ENCODE measurements at regions not wholly inside any gene's neighbourhood (a gene's known extent, or its start where the extent isn't known, plus 50 kb on each side); places are given as distances from the start of the nearest gene placed in this dataset.
"Not testable (repeated sequence)": the region's sequence is repeated elsewhere in the genome, so short reads cannot be mapped to it uniquely, and the experiment has no call there.

DNA sequence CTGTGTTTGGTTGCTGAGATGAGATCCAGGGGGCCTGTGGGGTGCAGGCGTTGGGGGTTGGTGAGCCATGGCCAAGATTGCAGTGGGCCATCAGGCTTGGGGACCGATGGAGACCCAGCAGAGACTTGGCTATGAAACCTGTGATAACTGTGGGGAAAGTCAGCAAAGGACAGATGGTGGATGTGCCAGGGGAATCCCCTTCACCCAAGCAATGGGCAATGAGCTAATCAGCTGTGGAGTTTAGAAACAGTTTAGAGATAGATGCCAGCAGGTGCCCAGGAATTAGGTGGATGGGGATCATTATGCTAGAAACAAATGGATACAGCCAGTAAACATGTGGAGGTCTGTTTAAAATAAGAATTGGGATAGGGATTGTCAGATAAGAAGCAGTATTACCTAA, 151.4 kb upstream of the FERD3L start:
- DNase-seq (ENCODE audit: low spot score), result no peak

DNA sequence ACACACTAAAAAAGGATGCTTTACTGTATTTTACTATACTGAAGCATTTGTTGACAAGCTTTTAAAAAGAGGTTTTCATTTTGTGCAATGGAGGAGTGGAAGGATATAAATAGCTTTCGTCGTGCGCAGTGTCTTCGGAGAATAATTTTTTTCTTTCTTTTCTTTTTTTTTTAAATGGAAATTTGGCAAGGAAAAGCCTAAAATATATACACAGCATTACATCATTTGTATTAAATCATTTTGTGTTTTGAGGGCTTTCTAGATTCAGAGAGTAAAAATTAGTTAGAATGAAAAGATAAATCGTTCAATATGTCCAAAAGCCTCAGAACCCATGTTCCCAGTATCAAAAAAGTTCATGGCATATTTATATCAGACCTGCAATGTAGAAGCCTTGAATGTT, 150.2 kb upstream of the FERD3L start:
- DNase-seq (ENCODE audit: low spot score), result no peak

DNA sequence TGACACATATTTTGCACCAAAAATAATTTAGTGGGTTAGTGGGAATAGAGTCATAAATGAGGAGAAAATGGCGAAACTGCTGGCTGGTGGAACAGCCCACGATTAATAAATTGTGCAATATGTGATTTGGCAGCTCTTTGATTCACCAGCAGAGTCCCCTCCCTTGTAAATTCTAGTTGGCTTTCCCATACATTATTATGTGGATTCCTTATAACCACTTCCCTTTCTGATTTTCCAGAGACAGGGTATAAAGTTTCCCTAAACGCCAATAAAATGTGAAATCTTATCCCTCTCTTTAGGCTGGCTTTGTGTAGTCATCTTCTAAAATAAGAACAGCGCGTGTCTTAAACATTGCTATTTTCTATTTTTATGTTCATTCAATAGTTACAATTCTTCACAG, 149.4 kb upstream of the FERD3L start:
- DNase-seq (ENCODE audit: low spot score), result peak; percentile 11

DNA sequence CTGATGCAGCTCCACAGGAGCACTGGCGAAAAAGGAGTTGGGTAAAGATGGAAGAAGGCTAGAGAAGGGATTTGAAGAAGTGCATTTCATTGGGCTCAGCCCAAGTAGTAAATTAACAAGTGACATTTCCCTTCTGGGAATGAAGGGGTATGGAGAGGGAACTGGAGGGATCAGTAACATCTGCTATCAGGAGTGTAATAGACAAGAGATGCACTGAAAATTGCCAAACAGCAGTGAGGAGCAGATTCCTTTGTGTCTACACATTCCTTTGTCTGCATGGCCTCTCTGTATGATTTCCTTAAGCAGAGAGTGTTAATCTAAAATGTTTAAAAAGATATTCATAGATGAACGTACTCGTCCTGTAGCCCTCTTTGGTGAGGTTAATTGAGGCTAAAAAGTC, 148.2 kb upstream of the FERD3L start:
- peak; percentile 13 for DNase-seq (ENCODE audit: low spot score)

DNA sequence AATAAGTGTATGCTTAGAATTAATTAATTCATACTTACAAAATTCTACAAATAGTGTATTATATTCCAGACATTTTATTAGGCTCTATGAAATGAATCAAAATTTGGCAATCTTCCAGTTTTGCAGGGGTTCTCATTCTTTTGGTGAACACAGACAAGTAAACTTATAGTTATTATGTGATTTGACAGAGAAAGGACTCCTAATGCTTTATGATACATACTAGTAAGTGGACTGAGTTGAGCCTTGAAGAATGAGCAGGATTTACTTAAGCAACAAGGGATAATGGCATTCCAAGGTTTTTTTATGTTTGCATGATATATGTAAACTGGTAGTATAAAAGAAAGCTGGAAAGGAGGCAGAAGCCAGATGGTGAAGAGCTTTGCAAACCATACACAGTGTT, 145.7 kb upstream of the FERD3L start:
- no peak for DNase-seq (ENCODE audit: low spot score)

DNA sequence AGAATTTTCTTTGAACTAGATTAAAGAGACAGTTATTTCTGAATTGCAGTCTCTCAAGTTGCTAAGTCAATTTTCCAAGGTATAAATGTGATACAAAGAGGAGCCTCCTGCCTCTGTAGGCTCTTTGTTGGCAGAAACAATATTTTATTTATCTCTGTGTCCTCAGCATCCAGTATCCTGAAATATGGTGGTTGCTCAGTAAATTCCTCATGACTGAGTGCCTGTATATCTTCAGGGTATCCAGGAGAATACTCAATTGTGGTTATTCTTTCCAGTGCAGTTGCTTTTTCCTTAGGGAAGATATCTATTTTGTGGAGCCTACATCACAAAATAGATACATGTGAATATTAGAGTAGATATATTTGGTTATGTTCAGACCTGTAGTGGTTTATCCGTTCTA, 144.8 kb upstream of the FERD3L start:
- no peak for DNase-seq (ENCODE audit: low spot score)

DNA sequence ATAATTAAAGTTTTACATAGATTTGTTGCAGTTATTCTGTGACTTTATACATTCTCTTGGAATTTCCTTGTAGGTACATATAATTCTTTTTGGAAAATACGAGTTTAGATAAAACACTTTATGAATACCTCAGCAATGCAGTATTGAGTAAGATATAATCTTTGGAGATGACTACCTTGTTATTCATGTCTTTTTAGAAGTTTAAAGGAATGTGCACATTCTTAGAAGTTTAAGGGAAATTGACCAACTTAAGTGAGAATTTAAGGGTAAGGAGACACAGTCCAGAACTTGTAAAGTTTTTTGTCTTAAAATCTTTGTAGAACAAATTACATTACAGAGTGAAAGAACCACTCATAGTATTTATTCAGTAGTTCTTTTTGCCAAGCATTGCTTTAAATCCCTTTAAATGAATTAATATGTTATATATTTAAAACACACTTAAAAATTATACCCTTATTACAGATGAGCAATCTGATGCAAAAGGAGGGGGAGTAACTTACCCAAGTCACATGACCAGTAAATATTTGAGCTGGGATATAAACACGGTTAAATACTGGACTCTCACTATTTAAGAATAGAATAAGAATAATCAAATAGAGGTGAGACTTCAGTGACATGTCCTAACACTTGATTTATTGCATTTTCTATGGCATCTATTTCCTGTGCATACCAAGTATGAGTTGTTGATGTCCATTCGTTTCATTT, 139.5 kb upstream of the FERD3L start:
- peak; percentile 30 for DNase-seq (ENCODE audit: low spot score)

DNA sequence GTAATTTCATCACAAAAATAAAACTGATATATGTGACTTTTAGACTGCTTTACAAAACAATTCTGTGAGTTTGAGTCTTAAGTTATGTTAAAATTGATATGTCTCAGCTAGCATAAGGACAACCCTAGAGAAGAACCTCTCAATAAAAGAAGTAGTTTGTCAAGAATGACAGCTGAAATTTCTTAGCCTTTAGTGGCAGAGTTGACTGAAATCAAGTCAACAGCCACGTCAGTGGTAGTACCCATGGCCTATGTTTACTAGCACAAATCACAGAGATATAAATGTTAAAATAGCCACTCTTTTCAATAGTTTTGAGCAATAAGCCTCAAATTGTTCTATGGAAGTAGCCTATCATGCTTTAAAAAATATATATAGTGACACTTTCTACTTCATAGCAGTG, 138.9 kb upstream of the FERD3L start:
- no peak for DNase-seq (ENCODE audit: low spot score)

DNA sequence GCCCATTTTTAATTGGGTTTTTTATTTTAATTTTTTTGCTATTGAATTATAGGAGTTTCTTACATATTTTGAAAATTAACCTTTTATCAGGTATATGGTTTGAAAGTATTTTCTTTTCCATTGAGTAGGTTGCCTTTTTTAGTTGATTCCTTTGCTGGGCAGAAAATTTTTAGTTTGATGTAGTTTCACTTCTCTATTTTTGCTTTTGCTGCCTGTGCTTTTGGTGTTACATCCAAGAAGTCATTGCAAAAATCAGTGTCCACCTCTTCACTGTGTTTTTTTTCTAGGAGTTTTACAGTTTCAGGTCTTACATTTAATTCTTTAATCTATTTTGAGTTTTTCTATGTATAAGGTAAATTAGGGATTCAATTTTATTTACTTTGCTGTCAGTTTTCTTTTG, 129.8 kb upstream of the FERD3L start:
- no peak for DNase-seq (ENCODE audit: low spot score)

DNA sequence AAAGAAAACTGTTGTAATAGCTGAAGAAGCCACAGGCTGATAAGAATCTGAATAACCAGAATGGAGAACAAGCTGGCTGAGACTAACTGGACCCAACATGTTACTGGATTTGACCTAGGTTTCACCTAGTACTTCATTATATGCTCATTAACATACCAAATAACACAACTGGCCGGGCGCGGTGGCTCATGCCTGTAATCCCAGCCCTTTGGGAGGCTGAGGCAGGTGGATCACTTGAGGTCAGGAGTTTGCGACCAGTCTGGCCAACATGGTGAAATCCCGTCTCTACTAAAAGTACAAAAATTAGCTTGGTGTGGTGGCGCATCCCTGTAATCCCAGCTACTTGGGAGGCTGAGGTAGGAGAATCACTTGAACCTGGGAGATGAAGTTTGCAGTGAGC, 127.1 kb upstream of the FERD3L start:
- DNase-seq (ENCODE audit: low spot score), result not testable (repeated sequence)

DNA sequence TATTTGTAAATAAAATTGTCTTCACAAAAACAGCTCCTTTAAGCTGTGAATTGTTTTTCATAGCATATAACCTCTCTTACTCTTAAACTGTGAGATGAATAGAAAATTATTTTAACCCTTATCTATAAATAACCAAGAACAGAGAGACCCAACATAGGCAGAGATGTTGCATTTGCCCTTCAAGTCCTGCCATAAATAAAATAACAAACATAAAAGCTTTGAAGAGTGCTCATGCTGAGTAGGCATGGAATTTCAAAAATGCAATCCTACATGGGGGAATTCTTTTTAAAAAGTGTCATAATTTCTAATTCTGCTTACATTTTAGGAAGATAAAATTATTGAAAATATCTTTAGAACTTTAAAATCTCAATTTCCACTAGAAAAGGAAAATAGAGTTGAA, 124.1 kb upstream of the FERD3L start:
- no peak for DNase-seq (ENCODE audit: low spot score)

DNA sequence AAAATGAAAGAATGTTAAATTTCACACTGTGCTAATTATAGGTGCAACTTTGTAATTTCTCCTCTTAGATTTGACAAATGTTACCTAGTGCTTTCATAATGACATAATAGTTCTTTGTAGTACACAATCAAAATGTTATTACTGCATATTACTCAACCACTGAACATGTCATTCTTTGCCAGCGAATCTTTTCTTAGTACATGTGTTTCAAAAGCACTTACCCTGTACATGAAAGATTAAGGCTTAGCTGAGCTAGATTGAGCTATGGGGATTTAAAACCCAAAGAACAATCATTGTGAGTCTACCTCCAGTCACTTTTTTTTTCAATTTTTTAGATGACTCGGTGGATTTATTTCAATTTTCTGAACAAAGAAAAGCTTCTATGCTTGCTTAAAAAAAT, 123.5 kb upstream of the FERD3L start:
- no peak for DNase-seq (ENCODE audit: low spot score)

DNA sequence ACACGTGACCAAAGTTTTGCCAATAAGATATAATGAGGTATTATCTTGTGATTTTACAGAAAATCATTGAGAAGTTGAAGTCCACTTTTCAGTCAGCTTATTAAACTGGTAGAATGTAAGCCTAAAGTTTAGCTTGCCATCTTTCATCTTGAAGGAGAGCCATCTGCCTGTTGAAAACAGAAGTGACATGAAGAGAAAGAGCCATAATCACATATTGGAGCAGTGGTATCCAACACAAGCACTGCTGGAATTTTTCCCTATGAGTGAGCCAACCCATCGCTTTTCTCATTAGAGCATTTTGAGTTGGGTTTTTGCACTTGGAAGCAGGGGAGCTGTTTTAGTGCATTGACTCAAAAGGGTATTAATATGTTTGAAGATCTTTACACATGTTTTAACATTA, 117.6 kb upstream of the FERD3L start:
- no peak for DNase-seq (ENCODE audit: low spot score)

DNA sequence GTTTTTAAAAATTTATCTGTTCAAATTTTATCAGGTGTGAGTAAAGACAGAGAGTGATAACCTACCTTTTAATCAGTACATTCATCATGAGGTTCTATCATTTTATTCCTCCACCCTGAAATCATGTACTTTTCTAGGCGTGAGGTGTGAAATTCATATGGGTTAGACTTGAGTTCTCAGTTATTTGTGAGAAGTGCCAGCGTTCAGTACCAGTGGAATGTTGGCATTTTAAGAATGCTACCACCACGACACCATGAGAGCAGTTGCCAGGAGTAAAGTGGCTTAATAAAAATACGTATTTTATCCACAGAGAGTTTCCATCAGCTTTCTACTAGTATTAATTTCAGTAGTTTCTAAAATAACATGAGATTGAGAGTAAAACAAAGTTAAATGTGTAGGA, 104.1 kb upstream of the FERD3L start:
- no peak for DNase-seq (ENCODE audit: low spot score)

DNA sequence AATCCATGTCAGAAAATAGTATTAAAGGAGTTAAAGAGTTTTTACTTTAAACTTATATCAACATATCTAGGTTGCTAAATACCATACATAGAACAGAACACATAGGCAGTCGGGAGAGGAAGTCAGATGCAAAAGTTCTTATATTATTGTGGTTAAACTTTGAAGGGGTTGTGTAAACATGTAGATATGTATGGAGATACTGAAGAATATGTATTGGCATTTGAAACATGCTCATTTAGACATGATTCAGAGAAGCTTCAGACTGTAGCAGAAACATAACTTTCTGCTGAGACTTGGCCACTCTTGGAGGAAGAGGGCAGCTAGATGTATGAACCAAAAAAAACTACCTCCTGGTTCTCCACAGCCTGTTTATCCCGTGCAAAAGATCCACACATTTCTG, 103.5 kb upstream of the FERD3L start:
- DNase-seq (ENCODE audit: low spot score), result no peak

DNA sequence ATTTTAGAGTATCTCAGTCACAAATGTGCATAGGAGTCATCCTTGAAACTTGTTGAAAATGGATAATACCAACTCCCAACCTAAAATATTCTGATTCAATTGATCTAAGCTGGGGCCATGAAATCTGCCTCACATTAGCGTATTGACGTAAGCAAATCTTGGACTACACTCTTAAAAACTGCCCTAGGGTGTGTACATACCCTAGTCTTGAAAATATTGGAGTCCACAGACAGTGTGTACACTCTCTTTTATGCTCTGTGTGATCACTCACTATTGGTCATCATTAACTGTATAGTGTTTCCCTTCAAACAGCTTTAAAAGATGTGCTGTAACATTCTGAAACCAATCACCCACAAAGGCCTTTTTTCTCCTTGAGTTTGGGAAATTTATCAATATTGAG, 102.9 kb upstream of the FERD3L start:
- DNase-seq (ENCODE audit: low spot score), result no peak

DNA sequence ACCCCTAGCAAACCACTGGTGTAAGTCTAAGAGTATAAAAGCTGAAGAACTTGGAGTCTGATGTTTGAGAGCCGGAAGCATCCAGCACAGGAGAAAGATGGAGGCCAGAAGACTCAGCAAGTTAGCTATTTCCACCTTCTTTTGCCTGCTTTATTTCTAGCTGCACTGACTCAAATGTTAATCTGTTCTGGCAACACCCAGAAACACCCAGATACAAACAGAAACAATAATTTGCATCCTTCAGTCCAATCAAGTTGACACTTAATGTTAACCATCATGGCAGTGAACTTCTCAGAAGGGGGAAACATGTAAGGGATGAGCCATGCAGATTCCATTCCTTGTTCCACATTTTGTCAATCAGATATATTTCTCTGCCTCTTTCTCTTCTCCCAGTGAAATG, 101.8 kb upstream of the FERD3L start:
- no peak for DNase-seq (ENCODE audit: low spot score)

DNA sequence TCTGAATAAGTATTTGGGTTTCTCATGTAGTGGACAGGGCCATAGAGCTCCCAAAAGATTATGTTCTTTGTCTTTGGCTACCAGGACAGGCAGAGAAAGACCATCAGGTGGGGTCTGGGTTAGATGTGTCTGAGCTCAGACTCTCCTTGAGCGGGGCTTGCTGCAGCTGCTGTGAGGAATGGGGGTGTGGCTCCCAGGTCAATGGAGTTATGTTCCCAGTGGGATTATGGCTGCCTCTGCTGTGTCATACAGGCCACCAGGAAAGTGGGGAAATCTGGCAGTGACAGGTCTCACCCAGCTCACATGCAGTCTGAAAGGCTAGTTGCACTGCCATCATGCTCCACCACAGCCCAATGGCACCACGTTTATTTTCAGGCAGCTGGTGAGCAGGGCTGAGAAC, 97.0 kb upstream of the FERD3L start:
- DNase-seq (ENCODE audit: low spot score), result no peak

DNA sequence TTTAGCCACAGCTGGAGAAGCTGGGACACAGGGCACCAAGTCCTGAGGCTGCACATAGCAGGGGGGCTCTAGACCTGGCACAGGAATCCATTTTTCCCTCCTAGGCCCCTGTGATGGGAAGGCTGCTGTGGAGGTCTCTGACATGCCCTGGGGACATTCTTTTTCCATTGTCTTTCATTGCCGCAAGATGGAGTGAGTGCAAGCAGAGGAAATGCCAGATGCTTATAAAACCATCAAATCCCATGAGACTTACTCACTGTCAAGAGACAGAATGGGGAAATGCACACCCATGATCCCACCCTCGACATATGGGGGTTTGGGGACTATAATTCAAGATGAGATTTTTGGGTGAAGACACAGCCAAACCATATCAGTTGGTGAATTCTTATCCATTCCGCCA, 94.7 kb upstream of the FERD3L start:
- no peak for DNase-seq (ENCODE audit: low spot score)

DNA sequence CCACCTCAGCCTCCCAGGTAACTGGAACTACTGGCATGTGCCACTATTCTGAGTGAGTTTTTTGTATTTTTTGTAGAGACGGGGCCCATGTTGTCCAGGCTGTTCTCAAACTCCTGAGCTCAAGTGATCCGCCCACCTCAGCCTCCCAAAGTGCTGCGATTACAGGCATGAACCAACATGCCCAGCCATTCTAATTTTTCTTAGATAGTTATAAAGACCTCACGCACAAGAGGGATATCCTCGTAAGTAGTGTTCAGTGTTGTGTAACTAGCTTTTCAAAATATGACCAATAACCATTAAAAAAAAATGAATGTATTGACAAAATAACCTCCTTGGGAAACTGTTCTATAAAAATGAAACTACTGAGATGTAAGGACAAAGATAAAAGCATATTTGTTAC, 90.5 kb upstream of the FERD3L start:
- no peak for DNase-seq (ENCODE audit: low spot score)

DNA sequence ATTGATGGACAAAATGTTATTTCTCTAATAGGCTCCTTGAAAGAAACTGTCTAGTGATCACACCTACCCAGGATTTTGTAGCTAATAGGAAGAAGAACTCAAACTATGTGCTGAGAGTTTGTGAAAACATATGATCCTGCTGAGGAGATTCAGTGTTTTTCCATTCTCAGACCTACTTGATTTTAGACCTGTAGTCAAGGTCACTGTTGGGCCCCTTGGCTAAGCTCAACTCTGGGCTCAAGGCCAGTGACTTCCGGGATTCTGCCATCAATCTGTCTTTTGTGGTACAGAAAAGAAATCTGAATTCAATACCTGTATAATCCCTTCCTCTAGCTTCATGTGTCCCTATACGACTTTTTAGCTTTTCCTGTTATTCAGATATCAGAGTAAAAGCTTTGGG, 79.7 kb upstream of the FERD3L start:
- no peak for DNase-seq (ENCODE audit: low spot score)

DNA sequence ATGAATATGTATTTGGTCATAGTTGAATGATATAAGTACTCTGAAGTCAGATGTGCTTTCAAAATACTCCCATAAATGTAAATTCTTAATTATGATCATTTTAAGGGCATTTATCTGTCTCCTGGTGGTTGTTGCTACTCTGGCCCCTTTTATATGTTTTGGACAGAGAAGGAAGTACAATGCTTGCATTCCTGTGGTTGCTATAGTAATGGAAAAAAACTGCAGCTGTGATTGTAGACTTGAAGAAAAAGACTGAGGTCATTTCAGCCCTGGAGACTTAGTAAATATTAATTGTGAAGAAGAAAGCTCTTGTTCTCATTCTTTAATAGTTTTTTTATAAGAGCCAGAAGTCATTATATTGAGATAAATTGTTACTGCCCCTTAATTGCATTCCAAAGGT, 70.2 kb upstream of the FERD3L start:
- peak; percentile 56 for DNase-seq (ENCODE audit: low spot score)

DNA sequence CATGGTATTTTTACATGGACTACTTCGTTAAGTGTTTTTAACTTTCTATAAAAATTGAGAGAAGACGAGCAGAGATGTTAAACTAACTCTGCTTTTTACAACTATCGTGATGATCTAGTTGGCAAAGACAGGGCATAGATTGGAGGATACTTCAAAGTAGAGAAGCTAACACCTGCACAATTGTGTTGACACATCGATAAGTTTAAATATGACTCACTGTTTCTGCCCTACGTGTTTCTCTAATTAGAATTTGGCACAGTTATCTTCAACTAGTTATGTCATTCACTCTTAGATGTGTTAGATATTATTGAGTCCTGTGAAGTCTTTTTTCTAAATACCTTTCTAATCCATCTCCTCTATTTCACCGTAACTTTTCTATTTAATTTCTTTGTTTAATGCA, 68.5 kb upstream of the FERD3L start:
- DNase-seq (ENCODE audit: low spot score), result no peak

DNA sequence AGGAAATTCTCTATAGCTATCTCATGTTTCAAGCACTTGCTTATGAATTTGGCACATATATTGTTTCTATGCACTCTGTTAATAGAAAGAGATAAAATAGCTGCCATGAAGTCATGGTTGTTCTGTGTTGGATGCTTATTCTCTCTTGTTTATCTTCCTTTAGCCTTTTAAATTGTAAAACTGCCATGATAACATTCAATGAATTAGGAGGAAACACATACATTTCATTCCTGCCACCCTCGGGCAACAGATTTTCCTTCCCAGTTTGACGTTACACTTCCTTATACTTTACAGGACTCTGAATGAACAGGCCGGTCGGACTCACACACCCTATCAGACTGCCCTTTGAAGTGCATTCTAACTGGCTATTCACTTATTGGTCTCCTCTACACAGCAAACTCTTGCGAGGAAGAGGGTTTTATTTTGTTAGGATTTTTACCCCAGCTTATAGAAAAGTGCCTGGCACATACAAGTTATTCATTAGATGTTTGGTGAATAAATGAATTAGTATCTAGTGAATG, 65.7 kb upstream of the FERD3L start:
- DNase-seq (ENCODE audit: low spot score), result no peak

Data from GM03348 (cell line).